ENCODE measurements at regions not wholly inside any gene's neighbourhood (a gene's known extent, or its start where the extent isn't known, plus 50 kb on each side); places are given as distances from the start of the nearest gene placed in this dataset.
A peak's percentile ranks its signal among the peaks of the same experiment; 100 is the strongest.

DNA sequence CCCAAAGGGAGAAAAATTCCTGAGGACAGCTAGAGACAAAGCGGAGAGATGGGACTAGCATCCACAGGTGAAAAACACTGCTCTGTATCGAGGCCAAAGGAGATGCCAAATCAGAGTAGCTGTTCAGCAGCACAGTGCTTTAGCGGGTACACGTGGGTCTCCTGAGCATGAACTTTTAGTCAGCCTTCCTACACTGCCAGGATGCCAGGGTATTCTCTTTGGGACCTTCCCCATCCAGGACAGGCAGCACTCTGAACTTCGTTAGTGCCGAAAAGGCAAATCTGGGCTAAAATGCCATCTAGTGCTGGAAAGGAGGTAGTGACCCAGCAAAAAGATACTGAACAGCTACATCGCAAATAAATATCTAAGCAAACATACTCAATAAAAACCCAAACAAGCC lies 64.9 kb downstream of the C6orf58 start:
- DNase-seq (ENCODE audit: low read depth, low spot score): peak; percentile 24
- H3K4me3 ChIP-seq (ENCODE audit: low read depth, low read length): no peak overlapping the region
- in situ Hi-C loops (cut with HindIII; ENCODE audit: low sequenced_read_pairs): no loop called here
- TF ChIP-seq, protein P1, sequence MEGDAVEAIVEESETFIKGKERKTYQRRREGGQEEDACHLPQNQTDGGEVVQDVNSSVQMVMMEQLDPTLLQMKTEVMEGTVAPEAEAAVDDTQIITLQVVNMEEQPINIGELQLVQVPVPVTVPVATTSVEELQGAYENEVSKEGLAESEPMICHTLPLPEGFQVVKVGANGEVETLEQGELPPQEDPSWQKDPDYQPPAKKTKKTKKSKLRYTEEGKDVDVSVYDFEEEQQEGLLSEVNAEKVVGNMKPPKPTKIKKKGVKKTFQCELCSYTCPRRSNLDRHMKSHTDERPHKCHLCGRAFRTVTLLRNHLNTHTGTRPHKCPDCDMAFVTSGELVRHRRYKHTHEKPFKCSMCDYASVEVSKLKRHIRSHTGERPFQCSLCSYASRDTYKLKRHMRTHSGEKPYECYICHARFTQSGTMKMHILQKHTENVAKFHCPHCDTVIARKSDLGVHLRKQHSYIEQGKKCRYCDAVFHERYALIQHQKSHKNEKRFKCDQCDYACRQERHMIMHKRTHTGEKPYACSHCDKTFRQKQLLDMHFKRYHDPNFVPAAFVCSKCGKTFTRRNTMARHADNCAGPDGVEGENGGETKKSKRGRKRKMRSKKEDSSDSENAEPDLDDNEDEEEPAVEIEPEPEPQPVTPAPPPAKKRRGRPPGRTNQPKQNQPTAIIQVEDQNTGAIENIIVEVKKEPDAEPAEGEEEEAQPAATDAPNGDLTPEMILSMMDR (IDR thresholded peaks at IDR 0.05; ENCODE audit: low read depth, low read length): peak; percentile 79
